Activated CD4-positive, alpha-beta T cell treated with anti-CD3 and anti-CD28 coated beads for 48 hours (primary cell): ENCODE measurements at regions not wholly inside any gene's neighbourhood (a gene's known extent, or its start where the extent isn't known, plus 50 kb on each side); places are given as distances from the start of the nearest gene placed in this dataset.

Experiments used
- DNase-seq: peaks from one replicate; pipeline ENCODE4 v3.0.0-alpha.2; 2020

DNA sequence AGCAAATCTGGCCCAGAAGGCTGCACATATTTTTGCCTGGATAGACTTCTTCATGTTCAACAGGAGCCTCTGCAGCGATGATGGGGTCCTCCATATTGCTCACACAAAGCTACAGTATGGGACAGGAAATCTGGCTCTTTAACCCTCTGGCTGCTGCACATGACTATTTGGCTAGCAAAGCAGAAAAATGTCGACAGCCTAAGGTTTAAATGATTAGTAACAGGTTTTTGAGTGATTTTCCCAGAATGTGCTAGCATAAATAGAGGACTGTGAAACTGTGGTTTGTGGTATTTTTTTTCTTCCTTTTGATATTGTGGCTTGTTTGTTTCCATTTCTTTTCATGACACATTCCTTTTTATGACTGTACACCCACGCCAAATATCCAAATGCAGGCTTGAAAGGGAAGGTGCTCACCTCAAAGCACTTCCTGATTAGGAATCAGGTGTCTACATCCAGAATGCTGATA, 120.2 kb upstream of the GK2 start:
- peak; percentile 8 for DNase-seq

DNA sequence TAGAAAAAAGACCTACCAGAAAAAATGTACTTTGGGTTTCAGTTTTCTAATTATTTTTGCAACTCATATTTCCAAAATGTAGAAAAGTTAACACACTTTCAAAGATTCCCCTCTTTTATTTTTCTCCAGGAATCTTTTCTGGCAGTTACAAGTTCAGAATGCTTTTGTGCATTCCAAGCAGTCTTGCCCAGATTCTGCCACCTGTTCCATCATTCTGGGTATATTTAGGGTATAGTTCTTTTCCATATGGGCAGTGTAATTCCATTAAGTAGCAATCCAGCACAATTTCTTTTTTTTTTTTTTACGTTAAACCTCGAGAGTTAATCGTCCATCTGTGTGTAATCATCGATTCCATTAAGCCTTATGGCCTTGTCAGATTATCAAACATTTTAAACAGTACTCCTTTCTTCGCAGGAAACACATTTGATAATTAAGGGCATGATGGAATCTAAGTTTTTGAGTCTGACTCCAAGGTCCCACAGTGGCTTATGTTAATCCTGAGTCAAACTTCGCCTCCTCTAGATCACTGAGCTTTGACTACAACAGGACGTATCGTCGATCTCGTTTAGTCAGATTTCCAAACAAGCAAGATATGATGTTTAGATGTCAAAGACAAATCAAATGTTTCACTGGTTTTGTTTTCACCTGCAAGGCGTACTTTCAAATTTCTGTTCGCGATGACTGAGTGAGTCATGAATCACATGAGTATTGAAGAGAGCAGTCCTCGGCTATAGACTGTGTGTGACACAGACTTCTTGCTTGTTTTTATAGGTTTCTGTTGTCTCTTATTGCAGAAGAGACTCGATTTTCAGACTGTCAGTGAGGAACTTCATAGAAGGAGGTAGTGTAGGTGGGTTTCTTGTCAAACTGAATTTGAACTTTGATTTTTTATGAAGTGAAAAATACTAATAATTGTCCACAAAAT, 118.9 kb upstream of the GK2 start:
- DNase-seq: no peak

DNA sequence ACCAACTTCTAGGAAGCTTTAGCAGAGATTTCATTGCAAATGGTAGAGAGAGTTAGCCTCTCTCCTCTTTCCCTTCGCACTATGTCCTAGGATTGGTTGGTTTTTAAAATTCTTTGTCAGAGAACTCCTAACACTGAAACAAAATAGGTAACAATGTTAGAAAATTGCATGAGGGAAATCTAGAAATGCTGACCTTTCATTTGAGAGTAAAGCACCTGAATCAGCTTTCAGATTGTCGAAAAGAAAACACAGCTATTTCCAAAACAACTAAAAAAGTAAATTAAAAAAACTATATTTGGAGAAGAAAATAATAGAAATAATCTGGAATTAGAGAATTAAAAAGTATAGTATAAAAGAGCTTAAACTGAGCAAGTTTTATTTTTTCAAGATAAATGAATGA, 108.1 kb upstream of the GK2 start:
- no peak for DNase-seq

- no peak for DNase-seq
Measured at GRCh38 chr4:79514621-79515329, 106.7 kb upstream of the GK2 start.

DNA sequence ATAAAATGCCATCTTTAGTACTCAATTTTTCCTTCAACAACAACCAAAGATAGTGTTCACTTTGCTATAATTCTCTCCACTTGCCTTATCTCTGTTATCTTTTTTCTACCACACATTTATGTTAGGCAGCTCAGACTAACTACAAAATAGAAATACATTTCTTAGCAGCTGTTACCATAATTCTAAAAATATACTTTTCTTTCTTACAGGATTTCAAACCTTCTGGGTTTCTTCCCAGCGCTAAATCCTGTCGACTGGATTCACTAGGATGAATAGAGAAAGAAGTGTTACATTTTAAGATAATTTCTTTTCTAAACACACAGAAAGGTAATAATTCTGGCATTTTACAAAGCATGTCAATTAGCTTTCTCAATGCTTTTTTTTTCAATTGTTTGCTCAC, 105.5 kb upstream of the GK2 start:
- DNase-seq: no peak

- DNase-seq: no peak
Measured at GRCh38 chr4:79512363-79512762, 104.3 kb upstream of the GK2 start.

DNA sequence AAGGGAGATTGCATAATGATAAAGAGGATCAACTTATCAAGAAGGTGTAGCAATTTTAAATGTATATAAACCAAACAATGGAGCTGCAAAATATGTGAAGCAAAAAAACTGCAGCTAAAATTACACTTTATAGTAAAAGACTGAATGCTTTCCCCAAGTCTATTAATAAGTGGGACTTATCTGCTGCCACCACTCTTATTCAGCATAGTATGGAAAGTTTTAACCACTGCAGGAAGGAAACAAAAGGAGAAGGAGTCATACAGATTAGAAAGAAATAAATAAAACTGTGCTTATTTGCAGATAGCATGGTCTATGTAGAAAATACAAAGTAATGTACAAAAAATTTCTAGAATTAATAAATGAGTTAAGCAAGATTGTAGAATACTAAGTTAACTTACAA, 94.1 kb upstream of the GK2 start:
- no peak for DNase-seq

DNA sequence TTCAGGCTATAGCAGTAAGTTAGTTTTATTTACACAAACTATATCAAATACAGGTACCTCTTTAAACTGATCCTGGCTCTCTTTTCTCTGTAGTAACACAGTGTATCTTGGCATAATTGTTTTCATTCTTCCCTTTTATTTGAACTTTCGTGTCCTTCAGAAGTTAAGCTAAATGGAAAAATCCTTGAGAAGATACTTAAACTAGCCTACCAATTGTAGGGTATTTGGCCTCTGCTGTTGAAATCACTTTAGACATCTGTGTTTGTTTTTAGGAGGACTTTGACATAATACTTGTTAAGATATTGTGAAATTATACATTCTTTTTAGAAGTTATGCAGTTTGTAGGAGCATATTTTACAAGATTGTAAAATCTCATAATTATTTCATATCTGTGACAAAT, 90.3 kb upstream of the GK2 start:
- no peak for DNase-seq

DNA sequence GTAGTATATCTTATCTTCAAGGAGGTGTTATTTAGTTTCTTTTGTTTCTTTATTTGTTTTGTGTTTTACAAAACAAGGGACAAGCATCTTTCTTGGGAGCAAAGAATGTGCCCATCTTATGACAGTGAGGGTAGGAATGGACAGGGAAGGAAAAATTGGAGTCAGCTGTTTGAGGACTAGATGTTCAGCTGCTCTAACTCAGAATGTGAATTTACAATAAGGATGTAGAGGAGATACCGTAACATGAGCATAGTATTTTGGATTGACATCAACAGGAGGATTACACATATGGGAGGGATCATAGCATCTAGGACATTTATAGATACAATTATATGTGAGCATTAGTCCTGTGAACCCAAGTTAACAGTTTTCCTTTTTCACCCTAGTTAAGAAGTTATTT, 89.0 kb upstream of the GK2 start:
- DNase-seq: no peak

- DNase-seq: no peak
Measured at GRCh38 chr4:79495447-79495846, 87.4 kb upstream of the GK2 start.

DNA sequence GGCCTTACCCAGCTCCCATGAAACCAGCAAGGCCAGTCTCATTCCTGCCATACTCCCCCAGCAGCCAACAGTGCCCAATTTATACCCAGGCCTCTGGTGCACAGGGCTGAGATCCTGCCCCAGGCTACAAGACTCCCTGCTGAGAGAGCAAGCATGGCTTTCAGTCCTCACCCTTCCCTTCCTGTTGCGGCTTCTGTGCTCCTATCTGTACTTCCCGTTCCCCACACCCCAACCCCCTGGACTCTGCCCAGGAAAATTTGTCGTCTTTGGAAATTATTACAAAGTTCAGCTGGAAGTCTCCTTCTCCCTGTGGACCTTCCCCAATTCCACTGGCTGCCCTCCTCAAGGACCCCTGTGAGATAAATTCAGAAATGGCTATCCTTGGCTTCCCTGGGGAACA, 84.1 kb upstream of the GK2 start:
- no peak for DNase-seq

DNA sequence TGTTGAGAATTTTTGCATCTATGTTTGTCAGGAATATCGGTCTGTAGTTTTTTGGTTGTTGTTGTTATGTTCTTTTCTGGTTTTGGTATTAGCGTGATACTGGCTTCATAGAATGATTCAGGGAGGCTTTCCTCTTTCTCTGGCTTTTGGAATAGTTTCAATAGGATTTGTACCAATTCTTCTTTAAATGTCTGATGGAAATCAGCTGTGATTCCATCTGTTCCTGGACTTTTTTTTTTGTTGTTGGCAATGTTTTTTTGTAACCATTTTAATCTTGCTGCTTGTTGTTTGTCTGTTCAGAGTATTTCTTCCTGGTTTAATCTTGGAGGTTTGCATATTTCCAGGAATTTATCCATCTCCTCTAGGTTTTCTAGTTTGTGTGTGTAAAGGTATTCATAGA, 81.5 kb upstream of the GK2 start:
- no peak for DNase-seq

GRCh38 chr4:79476196-79476595, 68.2 kb upstream of the GK2 start:
- no peak for DNase-seq

DNA sequence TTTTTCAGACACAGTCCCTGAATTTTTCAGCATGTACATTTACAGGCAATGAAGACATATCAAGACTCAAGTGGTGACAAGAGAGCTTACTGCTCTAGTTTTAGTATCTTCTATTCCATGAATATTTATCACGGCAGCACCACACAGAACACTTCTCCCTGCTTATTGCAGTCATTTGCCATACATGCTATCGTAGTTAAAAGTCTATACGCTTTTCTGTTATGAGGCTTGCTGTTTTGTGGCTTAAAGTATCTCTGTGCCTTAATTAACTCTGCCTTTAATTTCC, 65.4 kb upstream of the GK2 start:
- no peak for DNase-seq

GRCh38 chr4:79472693-79473438, 64.8 kb upstream of the GK2 start:
- DNase-seq: no peak

DNA sequence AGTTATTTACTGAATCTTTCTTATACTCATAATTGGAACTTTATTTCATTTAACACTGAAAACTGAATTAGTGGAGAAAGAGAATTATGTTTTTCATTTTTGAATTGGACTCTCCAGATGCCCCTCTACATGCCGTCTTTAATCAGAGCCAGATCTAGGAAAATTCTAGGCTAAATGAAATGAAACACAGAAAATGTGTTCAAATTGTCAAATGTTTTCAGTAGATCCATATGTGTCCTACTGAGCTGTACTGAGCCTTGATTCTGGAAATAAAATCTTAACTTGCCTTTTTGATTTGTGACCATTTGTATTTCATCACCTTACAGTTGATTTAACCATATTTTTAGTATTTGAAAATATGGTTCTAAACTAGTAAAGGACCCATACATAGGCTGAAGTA, 64.0 kb upstream of the GK2 start:
- DNase-seq: no peak

DNA sequence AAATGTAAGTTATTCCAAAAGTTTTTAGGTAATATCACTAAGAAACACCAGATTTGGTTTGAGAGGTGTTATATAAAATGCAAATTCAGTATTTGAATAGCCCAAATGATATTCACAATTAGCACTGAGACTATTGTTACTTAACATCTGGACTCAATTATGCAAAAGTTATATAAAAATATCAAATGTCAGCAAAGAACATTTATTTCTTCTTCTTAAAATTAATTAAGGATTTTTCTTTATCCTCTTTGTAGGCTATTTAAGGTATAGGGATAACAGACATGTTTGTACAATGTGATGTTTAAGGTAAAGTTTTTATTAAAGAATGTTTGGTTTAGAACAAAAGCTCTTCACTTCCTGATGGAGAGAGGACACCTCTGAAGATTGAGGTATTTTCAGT, 63.3 kb upstream of the GK2 start:
- no peak for DNase-seq

DNA sequence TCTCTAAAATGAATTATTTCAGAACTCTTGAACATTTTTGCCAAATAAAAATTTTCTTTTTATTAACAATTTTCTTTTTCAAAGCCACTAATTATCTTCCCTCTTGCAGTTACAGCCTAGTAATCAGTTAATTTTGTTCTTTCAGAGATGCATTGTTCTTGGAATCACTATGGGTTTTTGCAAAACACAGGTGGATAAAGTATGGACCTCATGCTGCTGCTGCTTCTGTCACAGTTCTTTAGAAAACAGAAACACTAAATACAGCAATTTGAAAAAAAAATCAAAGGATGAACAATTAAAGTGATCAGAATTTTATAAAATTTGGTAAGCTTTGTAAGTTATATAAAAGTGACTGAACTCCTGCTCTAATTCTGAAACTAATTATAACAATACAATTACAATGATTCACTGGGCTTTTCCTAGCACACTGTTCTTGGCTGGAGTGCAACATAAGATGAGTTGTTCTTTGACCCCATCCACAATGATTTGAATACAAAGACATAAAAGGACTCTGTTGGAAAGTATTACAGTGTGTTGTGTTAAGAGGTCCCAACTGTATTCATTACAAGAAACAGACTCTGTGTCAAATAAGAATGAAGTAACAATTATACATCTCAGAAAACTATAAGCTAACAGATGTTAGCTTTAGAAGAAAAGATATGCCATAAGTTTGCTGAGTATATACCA, 59.4 kb upstream of the GK2 start:
- no peak for DNase-seq

- DNase-seq: no peak
Measured at GRCh38 chr4:79466621-79467020, 58.6 kb upstream of the GK2 start.
